Inflammatory macrophage (primary cell): ENCODE measurements at regions not wholly inside any gene's neighbourhood (a gene's known extent, or its start where the extent isn't known, plus 50 kb on each side); places are given as distances from the start of the nearest gene placed in this dataset.
"Not testable (repeated sequence)": the region's sequence is repeated elsewhere in the genome, so short reads cannot be mapped to it uniquely, and the experiment has no call there.

ENCODE experiments used
- DNase-seq, 2 donors: peaks; one replicate each; pipeline ENCODE4 v3.0.0-alpha.2; 2020 to 2022

- no peak for DNase-seq
Measured at GRCh38 chr18:51525453-51526225, 328.2 kb upstream of the MEX3C start.

DNA sequence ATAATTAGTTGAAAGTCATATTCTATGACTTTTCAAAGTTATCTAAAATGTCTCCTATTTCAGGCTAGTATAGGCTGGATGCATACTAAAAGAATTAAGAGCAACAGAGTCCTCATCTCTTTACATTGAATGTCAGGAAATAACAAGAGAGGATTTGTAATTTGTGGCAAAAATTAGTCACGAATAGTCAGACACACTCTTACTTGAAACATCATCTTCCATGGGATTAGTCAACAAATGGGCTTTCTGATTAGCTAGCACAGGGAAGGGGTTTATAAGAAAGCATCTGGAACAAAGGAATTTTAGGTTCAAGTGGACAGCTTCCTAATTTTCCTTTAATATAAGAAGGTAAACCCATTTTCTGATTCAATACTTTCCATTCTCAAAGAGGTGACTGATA, 330.3 kb upstream of the MEX3C start:
- no peak for DNase-seq

- no peak for DNase-seq
Measured at GRCh38 chr18:51531501-51531900, 334.0 kb upstream of the MEX3C start.

DNA sequence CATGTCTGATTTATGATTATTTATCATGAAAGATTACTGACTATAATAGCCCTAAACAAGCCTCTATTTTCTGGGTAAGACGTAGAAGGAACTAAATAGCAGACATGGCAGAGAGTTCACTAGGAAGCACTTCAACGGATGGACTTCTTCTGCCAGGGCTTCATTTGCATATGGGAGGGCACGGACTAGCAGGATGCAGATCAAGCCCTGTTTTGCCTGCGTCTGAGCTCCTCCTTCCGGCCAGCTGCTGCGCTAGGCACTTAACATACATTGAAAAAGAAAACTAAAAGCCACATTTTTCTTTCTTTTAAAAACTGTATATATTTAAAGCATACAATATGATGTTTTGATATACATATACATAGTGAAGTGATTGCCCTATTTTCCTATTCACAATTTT, 340.0 kb upstream of the MEX3C start:
- no peak for DNase-seq

- no peak for DNase-seq
Measured at GRCh38 chr18:51540562-51540961, 343.1 kb upstream of the MEX3C start.

DNA sequence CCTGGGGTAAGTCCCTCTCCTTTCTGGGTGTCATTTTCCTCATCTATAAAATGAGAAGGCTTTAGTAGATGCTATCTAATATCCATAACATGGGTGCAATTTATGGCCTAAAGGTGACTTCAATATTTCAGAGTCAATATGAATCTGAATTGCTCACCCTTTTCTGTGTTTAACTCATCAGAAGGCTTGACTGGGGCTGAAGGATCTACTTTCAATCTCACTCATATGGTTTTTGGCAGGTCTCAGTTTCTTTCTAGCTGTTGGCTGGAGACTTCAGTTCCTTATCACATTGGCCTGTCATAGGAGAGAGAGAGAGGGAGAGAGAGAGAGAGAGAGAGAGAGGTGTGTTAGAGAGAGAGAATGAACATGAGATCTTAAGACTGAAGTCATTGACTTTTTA, 343.7 kb upstream of the MEX3C start:
- no peak for DNase-seq

DNA sequence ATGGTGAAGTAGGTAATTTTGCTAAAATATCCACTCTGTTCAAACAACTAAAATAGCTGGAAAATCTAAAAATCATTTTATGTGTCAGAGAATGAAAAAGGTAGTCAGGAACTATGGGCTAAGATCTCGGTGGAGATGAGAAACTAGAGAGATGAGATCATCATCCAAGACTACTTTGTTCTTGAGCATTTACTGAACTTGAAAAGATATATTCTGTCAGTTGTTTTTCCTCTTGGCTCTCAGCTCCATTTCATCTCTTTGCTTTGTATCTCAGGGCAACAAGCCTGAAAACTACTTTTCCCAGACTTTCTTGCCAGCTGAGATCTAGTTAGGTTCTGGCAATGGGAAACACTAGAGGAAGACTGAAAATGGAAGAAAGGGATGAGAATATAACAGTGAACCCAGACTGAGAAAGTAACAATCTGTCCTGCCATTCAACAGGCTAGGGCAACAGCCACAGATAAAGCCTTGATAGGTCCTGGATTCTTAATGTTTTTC, 346.2 kb upstream of the MEX3C start:
- DNase-seq: no peak

- no peak for DNase-seq
Measured at GRCh38 chr18:51545446-51545845, 348.0 kb upstream of the MEX3C start.

GRCh38 chr18:51559198-51559901, 361.9 kb upstream of the MEX3C start:
- no peak for DNase-seq

- no peak for DNase-seq
Measured at GRCh38 chr18:51559902-51560287, 362.4 kb upstream of the MEX3C start.

DNA sequence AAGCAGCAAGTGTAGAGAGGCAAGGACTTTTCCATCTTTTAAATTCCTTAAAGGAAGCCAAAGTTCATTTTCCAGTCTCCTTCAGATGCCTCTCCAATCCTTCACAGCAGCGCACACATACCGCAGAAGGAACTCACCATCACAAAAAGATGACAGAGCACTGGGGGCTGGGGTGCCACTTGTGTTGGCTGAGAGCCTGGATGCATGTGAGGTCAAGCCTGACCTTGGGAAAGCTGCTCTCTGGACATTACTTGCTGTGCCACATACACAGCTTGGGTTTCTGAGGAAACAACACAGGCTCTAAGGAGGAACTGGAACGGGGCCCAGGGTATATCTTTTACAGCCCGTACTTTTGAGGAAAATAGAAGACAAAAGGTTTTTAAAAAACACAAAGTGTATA, 364.3 kb upstream of the MEX3C start:
- no peak for DNase-seq

GRCh38 chr18:51562866-51563265, 365.4 kb upstream of the MEX3C start:
- DNase-seq: no peak

GRCh38 chr18:51563396-51563795, 365.9 kb upstream of the MEX3C start:
- no peak for DNase-seq

GRCh38 chr18:51568151-51568550, 370.7 kb upstream of the MEX3C start:
- DNase-seq: no peak

GRCh38 chr18:51569153-51569552, 371.7 kb upstream of the MEX3C start:
- DNase-seq: no peak

DNA sequence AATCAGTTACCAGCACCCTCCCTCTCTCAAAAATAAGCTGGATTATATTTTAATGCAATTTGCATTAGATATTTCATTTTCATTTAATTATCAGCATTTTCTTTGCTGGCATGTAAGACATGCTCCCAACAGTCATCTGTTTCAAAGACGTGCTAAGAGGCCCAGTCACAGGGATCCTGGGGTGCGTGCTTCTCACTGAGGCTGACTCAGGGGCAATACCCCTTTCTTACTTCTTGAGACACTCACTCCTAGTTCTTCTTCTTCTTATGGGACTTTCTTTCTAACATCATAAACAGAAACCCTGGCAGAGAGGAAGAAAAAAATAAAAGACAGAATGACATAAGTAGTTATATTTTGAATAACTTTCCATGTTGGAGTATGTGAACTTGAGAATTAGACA, 372.1 kb upstream of the MEX3C start:
- no peak for DNase-seq

- not testable (repeated sequence) for DNase-seq
Measured at GRCh38 chr18:51570071-51570470, 372.6 kb upstream of the MEX3C start.

DNA sequence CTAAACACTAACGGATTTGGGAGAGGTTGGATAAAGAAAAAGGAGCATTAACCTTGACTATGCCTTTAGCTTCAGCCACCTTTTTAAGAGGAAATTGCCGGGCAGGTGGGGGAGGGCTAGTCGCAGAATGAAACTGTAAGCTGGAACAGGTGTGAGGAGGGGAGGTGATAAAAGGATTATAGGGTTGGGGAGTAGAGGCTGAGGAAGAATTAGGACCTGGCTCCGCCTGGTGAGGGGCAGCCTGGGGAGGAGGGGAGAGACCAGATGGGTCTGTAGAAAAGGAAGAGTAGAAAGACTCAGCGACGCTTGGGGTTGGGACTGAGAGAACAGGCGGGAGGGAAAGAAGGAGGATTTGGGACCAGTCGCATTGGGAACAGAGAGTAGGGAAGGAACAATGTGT, 376.4 kb upstream of the MEX3C start:
- DNase-seq: not testable (repeated sequence)

DNA sequence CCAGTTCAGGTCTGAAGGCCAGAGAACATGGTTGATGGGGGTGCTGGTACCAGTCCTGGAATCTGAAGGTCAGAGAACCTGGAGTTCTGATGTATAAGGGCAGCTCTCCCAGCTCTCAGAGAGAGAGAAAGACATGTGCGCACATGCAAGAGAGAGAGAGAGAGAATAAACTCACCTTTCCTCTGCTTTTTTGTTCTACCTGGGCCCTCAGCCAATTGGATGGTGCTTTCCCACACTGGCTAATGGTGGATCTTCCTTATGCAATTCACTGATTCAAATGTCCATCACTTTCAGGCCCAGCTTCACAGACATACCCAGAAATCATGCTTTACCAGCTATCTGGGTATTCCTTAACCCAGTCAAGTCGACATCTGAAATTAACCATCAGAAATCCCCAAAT, 377.7 kb upstream of the MEX3C start:
- DNase-seq: no peak

DNA sequence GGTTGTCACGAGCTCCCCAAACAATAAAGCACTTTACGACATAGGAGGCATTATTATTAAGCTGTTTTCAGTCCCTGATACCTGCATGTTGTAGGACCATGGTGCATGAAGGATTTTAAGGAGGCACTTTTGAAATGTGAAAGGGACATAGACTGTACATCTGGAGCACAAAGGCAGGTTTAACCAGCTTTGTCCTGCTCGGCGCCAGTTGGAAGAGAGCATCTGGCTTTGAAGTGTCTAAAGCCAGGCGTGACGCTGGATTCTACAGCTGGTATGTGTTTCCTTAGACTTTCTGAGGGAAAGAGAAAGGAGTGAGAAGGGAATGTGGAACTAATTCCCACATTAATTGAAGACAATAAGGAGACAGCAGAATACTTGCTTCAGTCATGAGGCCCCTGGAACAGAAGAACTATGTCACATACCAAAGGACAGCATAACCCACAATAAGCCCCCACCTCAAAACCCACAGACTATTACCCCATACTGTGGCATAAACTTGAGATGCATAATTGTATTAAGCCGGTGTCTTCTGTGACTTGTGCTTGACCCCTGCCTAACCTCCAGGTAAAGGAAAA, 381.0 kb upstream of the MEX3C start:
- DNase-seq: no peak

GRCh38 chr18:51580580-51580979, 383.1 kb upstream of the MEX3C start:
- no peak for DNase-seq

- DNase-seq: no peak
Measured at GRCh38 chr18:51582551-51582950, 385.1 kb upstream of the MEX3C start.

GRCh38 chr18:51588616-51589015, 391.1 kb upstream of the MEX3C start:
- no peak for DNase-seq

- no peak for DNase-seq
Measured at GRCh38 chr18:51593931-51594330, 396.4 kb upstream of the MEX3C start.
